OCI-LY3 (cell line): ENCODE measurements at regions not wholly inside any gene's neighbourhood (a gene's known extent, or its start where the extent isn't known, plus 50 kb on each side); places are given as distances from the start of the nearest gene placed in this dataset.

Experiments used
- EZH2phosphoT487 ChIP-seq: fragments of 200-600 bp; shearing (Covaris generic); IDR thresholded peaks from 2 replicates; pipeline ENCODE4 v1.6.1; 2018; ENCODE audit warnings: antibody characterized with exemption, mixed run types, low read depth
- TF ChIP-seq, protein P1 (sequence below): fragments of 200-600, 300-600 bp; sonication (generic); IDR thresholded peaks from 2 replicates; pipeline ENCODE4 v1.5.1; 2014; ENCODE audit warnings: antibody characterized with exemption, low read length, low read depth

DNA sequence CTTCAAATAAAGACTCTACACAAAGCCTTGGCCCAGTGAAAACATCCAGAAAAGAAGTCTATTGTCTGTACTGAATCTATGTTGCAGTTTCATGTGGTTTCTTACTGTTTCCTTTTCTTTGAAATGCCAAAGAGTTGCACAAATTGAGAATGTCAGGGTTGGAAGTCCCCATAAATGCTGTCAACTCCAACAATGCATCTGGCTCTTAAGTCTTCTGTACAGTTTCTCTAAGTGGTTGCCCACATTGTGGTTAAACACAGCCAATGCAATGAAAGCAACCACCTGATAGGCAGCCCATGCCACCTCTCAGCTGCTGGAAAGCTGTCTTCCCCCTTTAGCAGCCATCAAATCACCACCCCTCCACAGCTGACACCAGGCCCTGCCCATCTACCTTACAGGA, 67.2 kb upstream of the C1GALT1C1 start:
- TF ChIP-seq, protein P1, sequence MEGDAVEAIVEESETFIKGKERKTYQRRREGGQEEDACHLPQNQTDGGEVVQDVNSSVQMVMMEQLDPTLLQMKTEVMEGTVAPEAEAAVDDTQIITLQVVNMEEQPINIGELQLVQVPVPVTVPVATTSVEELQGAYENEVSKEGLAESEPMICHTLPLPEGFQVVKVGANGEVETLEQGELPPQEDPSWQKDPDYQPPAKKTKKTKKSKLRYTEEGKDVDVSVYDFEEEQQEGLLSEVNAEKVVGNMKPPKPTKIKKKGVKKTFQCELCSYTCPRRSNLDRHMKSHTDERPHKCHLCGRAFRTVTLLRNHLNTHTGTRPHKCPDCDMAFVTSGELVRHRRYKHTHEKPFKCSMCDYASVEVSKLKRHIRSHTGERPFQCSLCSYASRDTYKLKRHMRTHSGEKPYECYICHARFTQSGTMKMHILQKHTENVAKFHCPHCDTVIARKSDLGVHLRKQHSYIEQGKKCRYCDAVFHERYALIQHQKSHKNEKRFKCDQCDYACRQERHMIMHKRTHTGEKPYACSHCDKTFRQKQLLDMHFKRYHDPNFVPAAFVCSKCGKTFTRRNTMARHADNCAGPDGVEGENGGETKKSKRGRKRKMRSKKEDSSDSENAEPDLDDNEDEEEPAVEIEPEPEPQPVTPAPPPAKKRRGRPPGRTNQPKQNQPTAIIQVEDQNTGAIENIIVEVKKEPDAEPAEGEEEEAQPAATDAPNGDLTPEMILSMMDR = no peak
- no peak for TF ChIP-seq EZH2phosphoT487
